ENCODE measurements at regions not wholly inside any gene's neighbourhood (a gene's known extent, or its start where the extent isn't known, plus 50 kb on each side); places are given as distances from the start of the nearest gene placed in this dataset.
"Not testable (repeated sequence)": the region's sequence is repeated elsewhere in the genome, so short reads cannot be mapped to it uniquely, and the experiment has no call there.

DNA sequence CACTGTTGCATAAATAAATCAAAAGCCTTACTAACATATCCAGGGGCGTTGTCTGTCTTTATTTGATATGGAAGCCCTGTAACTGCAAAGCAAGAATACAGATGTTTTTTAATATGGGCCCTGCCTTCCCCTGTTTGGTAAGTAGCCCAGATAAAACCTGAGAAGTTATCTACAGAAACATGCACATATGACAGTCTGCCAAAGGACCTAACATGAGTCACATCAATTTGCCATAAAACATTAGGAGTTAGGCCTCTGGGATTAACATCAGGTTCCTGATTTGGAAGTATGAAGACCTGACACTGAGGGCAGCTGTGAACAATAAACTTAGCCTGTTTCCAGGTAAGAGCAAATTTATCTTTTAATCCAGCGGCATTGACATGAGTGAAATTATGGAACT, 1588.8 kb downstream of the REEP3 start:
- no peak for DNase-seq
- TF ChIP-seq, protein P1, sequence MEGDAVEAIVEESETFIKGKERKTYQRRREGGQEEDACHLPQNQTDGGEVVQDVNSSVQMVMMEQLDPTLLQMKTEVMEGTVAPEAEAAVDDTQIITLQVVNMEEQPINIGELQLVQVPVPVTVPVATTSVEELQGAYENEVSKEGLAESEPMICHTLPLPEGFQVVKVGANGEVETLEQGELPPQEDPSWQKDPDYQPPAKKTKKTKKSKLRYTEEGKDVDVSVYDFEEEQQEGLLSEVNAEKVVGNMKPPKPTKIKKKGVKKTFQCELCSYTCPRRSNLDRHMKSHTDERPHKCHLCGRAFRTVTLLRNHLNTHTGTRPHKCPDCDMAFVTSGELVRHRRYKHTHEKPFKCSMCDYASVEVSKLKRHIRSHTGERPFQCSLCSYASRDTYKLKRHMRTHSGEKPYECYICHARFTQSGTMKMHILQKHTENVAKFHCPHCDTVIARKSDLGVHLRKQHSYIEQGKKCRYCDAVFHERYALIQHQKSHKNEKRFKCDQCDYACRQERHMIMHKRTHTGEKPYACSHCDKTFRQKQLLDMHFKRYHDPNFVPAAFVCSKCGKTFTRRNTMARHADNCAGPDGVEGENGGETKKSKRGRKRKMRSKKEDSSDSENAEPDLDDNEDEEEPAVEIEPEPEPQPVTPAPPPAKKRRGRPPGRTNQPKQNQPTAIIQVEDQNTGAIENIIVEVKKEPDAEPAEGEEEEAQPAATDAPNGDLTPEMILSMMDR (IDR thresholded peaks at IDR 0.05): no peak

DNA sequence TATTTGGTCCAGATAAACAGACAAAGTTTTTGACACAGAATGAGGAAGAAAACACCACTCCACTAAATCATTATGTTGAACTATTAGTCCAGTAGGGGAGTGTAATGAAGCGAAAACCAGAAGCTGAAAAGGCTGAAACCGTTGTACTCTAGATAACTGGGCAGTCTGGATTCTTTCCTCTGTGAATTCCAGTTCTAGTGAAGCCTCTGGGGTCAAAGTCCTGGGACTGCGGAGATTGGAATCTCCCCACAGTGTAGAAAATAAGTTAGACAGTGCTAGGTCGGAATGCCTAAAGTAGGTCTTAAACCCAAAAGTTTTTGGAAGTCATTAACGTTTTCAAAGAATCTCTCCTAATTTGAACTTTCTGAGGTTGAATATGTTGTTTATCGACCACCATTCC, 1589.9 kb downstream of the REEP3 start:
- H3K27ac Mint-ChIP-seq; H3K4me1 Mint-ChIP-seq; H3K4me3 Mint-ChIP-seq; H3K27me3 Mint-ChIP-seq (ENCODE audit: low read depth, poor library complexity); H3K36me3 Mint-ChIP-seq (ENCODE audit: low read depth); DNase-seq: not testable (repeated sequence)
- peaks cover 11% of the 10 kb centered on the region for H3K9me3 Mint-ChIP-seq

More for the DNA sequence above, 1588.8 kb downstream of the REEP3 start:
- Mint-ChIP-seq H3K27me3 (ENCODE audit: low read depth, poor library complexity) (no peaks in the 10 kb centered on the region), H3K4me3 (no peak overlapping the region), H3K9me3 (peaks cover 19% of the 10 kb centered on the region), H3K36me3 (ENCODE audit: low read depth) (no peaks in the 10 kb centered on the region), H3K4me1 (no peaks in the 10 kb centered on the region), H3K27ac (no peak overlapping the region)

DNA sequence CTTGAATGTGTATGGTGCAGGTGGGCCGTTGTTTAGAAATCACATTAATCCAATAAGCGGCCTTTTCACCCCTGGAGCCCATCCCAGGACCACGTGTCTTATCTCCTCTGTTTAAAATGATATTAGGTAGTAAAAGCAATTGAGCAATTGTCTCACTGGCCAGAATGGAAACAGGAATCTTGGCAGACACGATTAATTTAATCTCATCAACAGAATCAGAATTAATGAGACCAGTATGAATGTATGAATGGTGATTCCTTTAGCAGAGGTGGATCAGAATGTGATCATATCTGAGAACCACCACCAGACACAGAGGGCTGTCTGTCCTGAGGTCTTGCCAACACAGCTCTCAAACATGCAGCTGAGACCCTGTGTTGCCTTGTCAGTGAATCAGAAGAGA, 1591.4 kb downstream of the REEP3 start:
- H3K36me3 Mint-ChIP-seq (ENCODE audit: low read depth): no peaks in the 10 kb centered on the region
- peaks cover 3% of the 10 kb centered on the region for H3K9me3 Mint-ChIP-seq
- H3K4me1 Mint-ChIP-seq: no peaks in the 10 kb centered on the region
- no peak for DNase-seq
- TF ChIP-seq, protein P1 (IDR thresholded peaks at IDR 0.05): no peak
- no peak overlapping the region for H3K27ac Mint-ChIP-seq
- no peak overlapping the region for H3K4me3 Mint-ChIP-seq
- H3K27me3 Mint-ChIP-seq (ENCODE audit: low read depth, poor library complexity): no peaks in the 10 kb centered on the region

DNA sequence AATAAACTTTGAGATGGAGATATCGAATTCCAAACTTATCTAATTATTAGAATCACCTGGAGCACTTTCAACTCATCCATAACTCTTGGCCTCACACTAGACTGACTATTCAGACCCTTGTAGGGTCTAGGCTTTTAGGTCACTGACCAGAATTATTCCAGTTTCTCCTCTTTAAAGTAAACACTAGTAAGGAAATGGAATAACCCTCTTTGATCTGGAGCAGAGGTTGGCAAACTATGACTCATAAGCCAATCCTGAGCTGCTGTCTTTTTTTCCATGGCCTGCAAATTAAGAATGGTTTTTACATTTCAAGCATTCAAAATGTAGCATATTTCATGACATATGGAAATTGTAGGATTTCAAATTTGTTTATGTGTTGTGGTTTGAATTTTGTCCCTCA, 1601.9 kb downstream of the REEP3 start:
- no peaks in the 10 kb centered on the region for H3K4me1 Mint-ChIP-seq
- TF ChIP-seq, protein P1 (IDR thresholded peaks at IDR 0.05): no peak
- H3K36me3 Mint-ChIP-seq (ENCODE audit: low read depth): no peaks in the 10 kb centered on the region
- DNase-seq: no peak
- H3K9me3 Mint-ChIP-seq: no peaks in the 10 kb centered on the region
- no peaks in the 10 kb centered on the region for H3K27me3 Mint-ChIP-seq (ENCODE audit: low read depth, poor library complexity)
- H3K4me3 Mint-ChIP-seq: no peak overlapping the region
- H3K27ac Mint-ChIP-seq: no peak overlapping the region

DNA sequence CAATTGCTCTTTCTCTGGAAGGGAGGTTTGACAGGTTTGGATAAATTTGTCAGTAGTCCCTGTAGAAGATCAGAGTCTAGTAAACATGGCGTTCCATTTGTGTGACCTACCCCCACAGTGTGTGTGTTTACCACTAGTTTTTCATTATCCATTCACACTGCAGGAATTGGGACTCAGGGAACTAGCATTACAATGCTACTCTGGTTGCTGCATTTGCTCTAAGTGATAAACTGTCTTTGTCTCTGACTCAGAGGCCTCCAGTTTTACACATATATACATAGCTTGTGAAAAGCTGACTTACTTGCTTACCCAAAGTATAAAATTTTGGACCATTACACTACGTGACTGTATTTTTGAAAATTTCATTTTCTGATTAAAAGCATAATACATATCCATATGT, 1604.0 kb downstream of the REEP3 start:
- Mint-ChIP-seq H3K36me3 (ENCODE audit: low read depth) (no peaks in the 10 kb centered on the region), H3K4me1 (no peaks in the 10 kb centered on the region), H3K9me3 (no peaks in the 10 kb centered on the region), H3K27ac (no peak overlapping the region), H3K4me3 (no peak overlapping the region), H3K27me3 (ENCODE audit: low read depth, poor library complexity) (no peaks in the 10 kb centered on the region)
- TF ChIP-seq, protein P1 (IDR thresholded peaks at IDR 0.05): no peak
- no peak for DNase-seq

DNA sequence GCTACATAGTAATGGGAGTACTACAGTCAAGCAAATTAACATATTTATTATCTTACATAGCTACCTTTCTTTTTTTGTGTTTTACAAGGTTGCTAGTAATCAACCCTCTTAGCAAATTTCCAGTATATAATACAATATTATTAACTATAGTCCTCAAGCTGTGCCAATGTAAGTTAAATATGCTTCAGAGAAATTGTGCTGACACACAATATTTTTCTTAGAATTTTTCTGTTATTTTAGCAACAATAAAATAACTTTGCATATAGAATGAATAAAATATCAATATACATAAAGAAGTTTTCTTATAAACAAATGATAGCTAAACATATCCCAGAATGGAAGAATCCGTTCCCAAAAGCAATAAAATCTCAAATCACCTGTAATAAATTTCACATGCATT, 1605.1 kb downstream of the REEP3 start:
- H3K27me3 Mint-ChIP-seq (ENCODE audit: low read depth, poor library complexity): no peaks in the 10 kb centered on the region
- H3K36me3 Mint-ChIP-seq (ENCODE audit: low read depth): no peaks in the 10 kb centered on the region
- H3K9me3 Mint-ChIP-seq: no peaks in the 10 kb centered on the region
- H3K4me1 Mint-ChIP-seq: no peaks in the 10 kb centered on the region
- no peak for DNase-seq
- H3K27ac Mint-ChIP-seq: no peak overlapping the region
- H3K4me3 Mint-ChIP-seq: no peak overlapping the region
- TF ChIP-seq, protein P1 (IDR thresholded peaks at IDR 0.05): no peak
